NCI-H146 treated with DMSO at 0.1 percent for 48 hours (cell line): ENCODE measurements at regions not wholly inside any gene's neighbourhood (a gene's known extent, or its start where the extent isn't known, plus 50 kb on each side); places are given as distances from the start of the nearest gene placed in this dataset.

Experiments used
- DNase-seq: peaks from one replicate; lab custom pipeline; 2025; ENCODE audit not compliant: unreplicated experiment; lab: John Stamatoyannopoulos, UW

- DNase-seq, result no peak
Observed at GRCh38 chr13:99053636-99054233, 75.9 kb upstream of the DOCK9 start.

GRCh38 chr13:99055281-99055680 is 77.4 kb upstream of the DOCK9 start:
- DNase-seq, result no peak

- no peak for DNase-seq
Observed at GRCh38 chr13:99055735-99056134, 77.9 kb upstream of the DOCK9 start.

GRCh38 chr13:99056381-99057014 is 78.6 kb upstream of the DOCK9 start:
- DNase-seq, result no peak

GRCh38 chr13:99057310-99057975 is 79.6 kb upstream of the DOCK9 start:
- DNase-seq, result no peak

- DNase-seq, result no peak
Observed at GRCh38 chr13:99058527-99059495, 80.9 kb upstream of the DOCK9 start.

GRCh38 chr13:99059498-99060075 is 81.7 kb upstream of the DOCK9 start:
- no peak for DNase-seq

GRCh38 chr13:99061411-99061810 is 83.5 kb upstream of the DOCK9 start:
- DNase-seq, result no peak

GRCh38 chr13:99062593-99062992 is 84.7 kb upstream of the DOCK9 start:
- DNase-seq, result no peak

GRCh38 chr13:99063178-99063577 is 85.3 kb upstream of the DOCK9 start:
- no peak for DNase-seq

- no peak for DNase-seq
Observed at GRCh38 chr13:99063952-99064351, 86.1 kb upstream of the DOCK9 start.

GRCh38 chr13:99064624-99065234 is 86.9 kb upstream of the DOCK9 start:
- DNase-seq, result no peak

- DNase-seq, result no peak
Observed at GRCh38 chr13:99065235-99066015, 87.6 kb upstream of the DOCK9 start.

- no peak for DNase-seq
Observed at GRCh38 chr13:99066219-99066618, 88.4 kb upstream of the DOCK9 start.

- DNase-seq, result no peak
Observed at GRCh38 chr13:99067159-99067985, 89.5 kb upstream of the DOCK9 start.

- DNase-seq, result no peak
Observed at GRCh38 chr13:99071211-99071610, 93.3 kb upstream of the DOCK9 start.

- no peak for DNase-seq
Observed at GRCh38 chr13:99071666-99072065, 93.8 kb upstream of the DOCK9 start.

- no peak for DNase-seq
Observed at GRCh38 chr13:99072356-99072755, 94.5 kb upstream of the DOCK9 start.

GRCh38 chr13:99072941-99073340 is 95.1 kb upstream of the DOCK9 start:
- DNase-seq, result no peak
